GM23248 (cell line): ENCODE measurements at regions not wholly inside any gene's neighbourhood (a gene's known extent, or its start where the extent isn't known, plus 50 kb on each side); places are given as distances from the start of the nearest gene placed in this dataset.

Experiments used
- DNase-seq: peaks from one replicate; pipeline ENCODE4 v3.0.0-alpha.2; 2015
- H2AFZ ChIP-seq: fragments of 200-600 bp; sonication (generic); 2 replicates; pipeline ENCODE4 v1.6.1; 2016; ENCODE audit warnings: antibody characterized with exemption
- H3F3A ChIP-seq: fragments of 200-600 bp; sonication (generic); 2 replicates; pipeline ENCODE4 v1.6.1; 2016; ENCODE audit warnings: mild to moderate bottlenecking, antibody characterized with exemption, mixed run types; ENCODE audit not compliant: insufficient read depth
- H3K27ac ChIP-seq: fragments of 200-600 bp; sonication (generic); 2 replicates; pipeline ENCODE4 v1.5.1; 2016; ENCODE audit warnings: mild to moderate bottlenecking
- H3K27me3 ChIP-seq: fragments of 200-600 bp; sonication (generic); replicated peaks from 2 replicates; pipeline ENCODE4 v1.6.1; 2016; ENCODE audit warnings: mild to moderate bottlenecking; ENCODE audit not compliant: insufficient read depth
- H3K36me3 ChIP-seq: fragments of 200-600 bp; sonication (generic); 2 replicates; pipeline ENCODE4 v1.6.1; 2016; ENCODE audit warnings: low read depth, mild to moderate bottlenecking
- H3K4me1 ChIP-seq: fragments of 200-600 bp; sonication (generic); 2 replicates; pipeline ENCODE4 v1.6.1; 2016; ENCODE audit warnings: mild to moderate bottlenecking; ENCODE audit not compliant: insufficient read depth
- H3K4me2 ChIP-seq: fragments of 200-600 bp; sonication (generic); one replicate; pipeline ENCODE4 v1.6.1; 2016; ENCODE audit warnings: mild to moderate bottlenecking; ENCODE audit not compliant: unreplicated experiment
- H3K4me3 ChIP-seq: fragments of 200-600 bp; sonication (generic); 2 replicates; pipeline ENCODE4 v1.5.1; 2016; ENCODE audit warnings: mild to moderate bottlenecking
- H3K79me2 ChIP-seq: fragments of 200-600 bp; sonication (generic); 2 replicates; pipeline ENCODE4 v1.6.1; 2016; ENCODE audit warnings: mild to moderate bottlenecking; ENCODE audit not compliant: insufficient read depth
- H3K9ac ChIP-seq: fragments of 200-600 bp; sonication (generic); 2 replicates; pipeline ENCODE4 v1.6.1; 2016; ENCODE audit warnings: mild to moderate bottlenecking
- H3K9me2 ChIP-seq: fragments of 200-600 bp; sonication (generic); 2 replicates; pipeline ENCODE4 v1.6.1; 2016; ENCODE audit warnings: mixed run types, mild to moderate bottlenecking, moderate library complexity; ENCODE audit not compliant: insufficient read depth
- H3K9me3 ChIP-seq: fragments of 200-600 bp; sonication (generic); one replicate; pipeline ENCODE4 v1.6.1; 2017; ENCODE audit warnings: low read depth
- H4K20me1 ChIP-seq: fragments of 200-600 bp; sonication (generic); 2 replicates; pipeline ENCODE4 v1.6.0; 2016; ENCODE audit not compliant: insufficient read depth
- EZH2 ChIP-seq: fragments of 200-600 bp; sonication (generic); IDR thresholded peaks from 2 replicates; pipeline ENCODE4 v1.6.1; 2018; ENCODE audit warnings: antibody characterized with exemption, mild to moderate bottlenecking; ENCODE audit not compliant: insufficient read depth, poor library complexity, severe bottlenecking
- EZH2phosphoT487 ChIP-seq: fragments of 200-600 bp; sonication (generic); IDR thresholded peaks from 2 replicates; pipeline ENCODE4 v1.6.1; 2018; ENCODE audit warnings: antibody characterized with exemption, moderate library complexity, mild to moderate bottlenecking, low read depth; ENCODE audit not compliant: insufficient read depth
- WGBS, 2 experiments: methylation state at CpG; one replicate each; pipeline ENCODE4 v1.1.6; 2015 to 2017; ENCODE audit warnings: low lambda C conversion rate in 2 of 2, low coverage in 1 of 2; ENCODE audit errors: missing lambda C conversion rate in 2 of 2; 5-methylcytosine and 5-hydroxymethylcytosine counted together
- in situ Hi-C: fragments of 300-500 bp; cut with MboI; formaldehyde crosslinking; loops from 2 replicates; pipeline ENCODE4 v1.15.0; 2020

DNA sequence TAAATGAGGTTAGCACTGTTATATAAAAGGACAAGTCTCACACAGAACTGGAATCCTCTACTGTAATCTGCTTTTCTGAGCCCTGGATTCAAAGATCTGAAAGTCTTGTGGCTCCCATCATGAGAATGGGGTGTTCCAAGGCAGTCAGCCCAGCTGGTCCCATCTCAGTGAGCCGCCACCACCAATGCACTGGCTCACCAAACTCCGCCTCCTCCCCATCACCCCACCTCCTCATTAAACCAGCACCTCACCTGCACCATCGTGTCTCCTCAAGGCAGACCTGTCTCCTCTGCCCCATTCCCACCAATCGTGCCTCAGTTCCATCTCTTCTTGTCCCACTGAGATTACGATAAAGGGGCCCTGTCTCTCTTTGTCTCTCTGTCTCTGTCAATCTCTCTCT is 166.7 kb downstream of the USP12 start:
- Histone ChIP-seq H3K27me3 (peaks cover 37% of the 10 kb centered on the region), H4K20me1 (no peaks in the 10 kb centered on the region), H3K9me2 (no peaks in the 10 kb centered on the region), H3K4me1 (peaks cover 4% of the 10 kb centered on the region; the same call in 1 of the 2 replicates), H3K27ac (no peak overlapping the region), H3K4me3 (no peak overlapping the region), H3K4me2 (no peak overlapping the region), H3F3A (no peaks in the 10 kb centered on the region), H3K79me2 (no peaks in the 10 kb centered on the region), H3K9ac (no peak overlapping the region), H3K36me3 (no peaks in the 10 kb centered on the region), H2AFZ (no peak overlapping the region), H3K9me3 (no peaks in the 10 kb centered on the region)
- no peak for TF ChIP-seq EZH2
- TF ChIP-seq EZH2phosphoT487, result no peak
- in situ Hi-C loops, result loop anchor here (10.0 kb wide), 1 partner anchor 60 kb away; no protein-coding TSS in a partner anchor
- no peak for DNase-seq
- 70 to 74% methylated on average over 5 of the region's 5 CpGs for WGBS, 2 experiments

GRCh38 chr13:27004326-27004725 is 167.3 kb downstream of the USP12 start:
- WGBS, 2 experiments, result 65 to 68% methylated on average over 4 of the region's 4 CpGs
- Histone ChIP-seq H3K9me3 (no peaks in the 10 kb centered on the region), H3K79me2 (no peaks in the 10 kb centered on the region), H3K9me2 (no peaks in the 10 kb centered on the region), H3K4me3 (no peak overlapping the region), H3K27ac (no peak overlapping the region), H2AFZ (no peak overlapping the region), H3K9ac (no peak overlapping the region), H4K20me1 (no peaks in the 10 kb centered on the region), H3K4me1 (peaks cover 4% of the 10 kb centered on the region; the same call in 1 of the 2 replicates), H3K4me2 (no peak overlapping the region), H3K27me3 (peaks cover 37% of the 10 kb centered on the region), H3K36me3 (no peaks in the 10 kb centered on the region), H3F3A (no peaks in the 10 kb centered on the region)
- DNase-seq, result no peak
- in situ Hi-C loops, result loop anchor here (10.0 kb wide), 1 partner anchor 60 kb away; no protein-coding TSS in a partner anchor
- TF ChIP-seq EZH2phosphoT487 (no peak), EZH2 (no peak)

DNA sequence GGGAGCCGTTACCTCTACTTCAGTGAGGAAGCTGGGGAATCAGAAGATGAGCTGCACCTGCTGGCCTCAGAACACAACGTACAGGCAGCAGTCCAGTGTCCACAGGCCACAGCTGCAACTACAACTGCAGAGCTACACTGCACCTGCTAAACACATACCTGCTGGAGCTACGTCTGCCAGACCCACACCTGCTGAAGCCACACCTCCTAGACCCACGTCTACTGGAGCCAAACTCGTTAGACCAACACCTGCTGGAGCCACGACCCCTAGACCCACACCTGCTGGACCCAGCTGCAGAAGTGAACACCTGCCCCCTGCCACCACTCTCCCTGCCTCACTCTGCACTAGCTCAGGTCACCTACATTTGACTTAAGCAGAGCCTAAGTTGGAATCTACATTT is 169.9 kb downstream of the USP12 start:
- no peaks in the 10 kb centered on the region for H3K9me3 ChIP-seq
- no peaks in the 10 kb centered on the region for H3F3A ChIP-seq
- peaks cover 29% of the 10 kb centered on the region for H3K27me3 ChIP-seq
- no peaks in the 10 kb centered on the region for H3K36me3 ChIP-seq
- 31 to 33% methylated on average over 6 of the region's 6 CpGs for WGBS, 2 experiments
- no peaks in the 10 kb centered on the region for H3K79me2 ChIP-seq
- DNase-seq, result no peak
- no peaks in the 10 kb centered on the region for H4K20me1 ChIP-seq
- TF ChIP-seq EZH2, result no peak
- TF ChIP-seq EZH2phosphoT487, result no peak
- H3K27ac ChIP-seq, result no peak overlapping the region
- no peak overlapping the region for H3K4me2 ChIP-seq
- H2AFZ ChIP-seq, result no peak overlapping the region
- H3K9me2 ChIP-seq, result no peaks in the 10 kb centered on the region
- H3K9ac ChIP-seq, result no peak overlapping the region
- H3K4me1 ChIP-seq, result 0 out of 2 replicates have a peak, but pooled peaks cover under 1% of the 10 kb centered on the region
- H3K4me3 ChIP-seq, result no peak overlapping the region
- in situ Hi-C loops, result loop anchor here (10.0 kb wide), 1 partner anchor 63 kb away; no protein-coding TSS in a partner anchor

DNA sequence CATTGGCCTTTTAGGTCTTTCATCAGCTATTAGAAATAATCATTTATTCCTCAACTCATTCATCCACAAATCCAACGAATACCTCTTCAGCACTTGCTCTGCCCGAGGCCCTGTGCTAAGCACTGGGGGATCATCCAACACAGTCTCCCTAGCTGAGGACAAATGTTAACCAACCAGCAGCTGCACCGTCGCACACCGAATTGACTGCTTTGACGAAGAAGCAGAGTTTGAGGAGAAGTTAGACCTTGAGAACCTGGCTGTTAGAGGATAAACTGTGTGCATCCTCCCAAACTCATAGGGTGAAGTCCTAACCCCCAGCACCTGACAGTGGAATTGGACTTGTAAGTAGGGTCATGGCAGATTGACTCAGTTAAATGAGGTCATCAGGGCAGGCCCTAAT is 170.9 kb downstream of the USP12 start:
- WGBS, 2 experiments, result 67 to 69% methylated on average over 6 of the region's 6 CpGs
- in situ Hi-C loops, result loop anchor here (10.0 kb wide), 1 partner anchor 64 kb away; no protein-coding TSS in a partner anchor
- Histone ChIP-seq H3K4me3 (no peak overlapping the region), H3K79me2 (no peaks in the 10 kb centered on the region), H3K9me3 (no peaks in the 10 kb centered on the region), H3K4me2 (no peak overlapping the region), H3F3A (no peaks in the 10 kb centered on the region), H3K27me3 (peaks cover 23% of the 10 kb centered on the region), H4K20me1 (no peaks in the 10 kb centered on the region), H3K27ac (no peak overlapping the region), H2AFZ (no peak overlapping the region), H3K9ac (no peak overlapping the region), H3K36me3 (no peaks in the 10 kb centered on the region), H3K4me1 (no peaks in the 10 kb centered on the region), H3K9me2 (no peaks in the 10 kb centered on the region)
- DNase-seq, result no peak
- TF ChIP-seq EZH2phosphoT487 (no peak), EZH2 (no peak)
